GM23338 (cell line): ENCODE measurements at regions not wholly inside any gene's neighbourhood (a gene's known extent, or its start where the extent isn't known, plus 50 kb on each side); places are given as distances from the start of the nearest gene placed in this dataset.

Experiments
- ATAC-seq: fragments of 200-7000 bp; cut with Tn5 transposase; 3 replicates; pipeline ENCODE4 v1.9.1; 2020
- DNase-seq: peaks from one replicate; pipeline ENCODE4 v3.0.0-alpha.2; 2015; ENCODE audit warnings: low spot score
- H2AFZ ChIP-seq: fragments of 200-600 bp; sonication (generic); 2 replicates; pipeline ENCODE4 v1.8.0; 2016; ENCODE audit warnings: antibody characterized with exemption, mild to moderate bottlenecking, moderate library complexity
- H3F3A ChIP-seq: fragments of 200-600 bp; sonication (generic); replicated peaks from 2 replicates; pipeline ENCODE4 v1.8.0; 2017; ENCODE audit warnings: antibody characterized with exemption, mixed run types, low read depth
- H3K27ac ChIP-seq: fragments of 200-600 bp; sonication (generic); 2 replicates; pipeline ENCODE4 v1.6.1; 2016; ENCODE audit warnings: low read depth
- H3K27me3 ChIP-seq: fragments of 200-600 bp; sonication (generic); 2 replicates; pipeline ENCODE4 v1.8.0; 2016; ENCODE audit warnings: mild to moderate bottlenecking, mixed run types, moderate library complexity; ENCODE audit not compliant: insufficient read depth
- H3K36me3 ChIP-seq: fragments of 200-600 bp; sonication (generic); 2 replicates; pipeline ENCODE4 v1.8.0; 2016; ENCODE audit warnings: mild to moderate bottlenecking; ENCODE audit not compliant: insufficient read depth
- H3K4me1 ChIP-seq: fragments of 200-600 bp; sonication (generic); 2 replicates; pipeline ENCODE4 v1.8.0; 2016; ENCODE audit warnings: mild to moderate bottlenecking, moderate library complexity; ENCODE audit not compliant: insufficient read depth
- H3K4me2 ChIP-seq: fragments of 200-600 bp; sonication (generic); 2 replicates; pipeline ENCODE4 v1.7.1; 2017; ENCODE audit warnings: mixed run types
- H3K4me3 ChIP-seq: fragments of 200-600 bp; sonication (generic); 2 replicates; pipeline ENCODE4 v1.6.1; 2016; ENCODE audit warnings: mixed run types
- H3K79me2 ChIP-seq: fragments of 200-600 bp; sonication (generic); replicated peaks from 2 replicates; pipeline ENCODE4 v1.8.0; 2017; ENCODE audit warnings: mild to moderate bottlenecking; ENCODE audit not compliant: insufficient read depth
- H3K9me2 ChIP-seq: fragments of 200-600 bp; sonication (generic); 2 replicates; pipeline ENCODE4 v1.8.0; 2017; ENCODE audit not compliant: insufficient read depth
- H4K20me1 ChIP-seq: fragments of 200-600 bp; sonication (generic); replicated peaks from 2 replicates; pipeline ENCODE4 v1.8.0; 2017; ENCODE audit warnings: mild to moderate bottlenecking; ENCODE audit not compliant: insufficient read depth
- H3K27ac Mint-ChIP-seq: 2 replicates; pipeline ENCODE4 v1.8.0; 2020; ENCODE audit warnings: inconsistent platforms, mild to moderate bottlenecking, moderate library complexity, mixed read lengths
- H3K27me3 Mint-ChIP-seq: 3 replicates; pipeline ENCODE4 v1.8.0; 2022; ENCODE audit warnings: low read depth, mild to moderate bottlenecking, moderate library complexity, mixed read lengths, inconsistent platforms; ENCODE audit not compliant: insufficient read depth, poor library complexity
- H3K36me3 Mint-ChIP-seq: 3 replicates; pipeline ENCODE4 v1.8.0; 2021; ENCODE audit warnings: low read depth, mild to moderate bottlenecking, inconsistent platforms, moderate library complexity, mixed read lengths
- H3K4me1 Mint-ChIP-seq: 3 replicates; pipeline ENCODE4 v1.8.0; 2020; ENCODE audit warnings: mild to moderate bottlenecking, inconsistent platforms, mixed read lengths
- H3K4me3 Mint-ChIP-seq: 3 replicates; pipeline ENCODE4 v1.8.0; 2021; ENCODE audit warnings: moderate library complexity, mild to moderate bottlenecking, inconsistent platforms, mixed read lengths
- H3K9me3 Mint-ChIP-seq: 3 replicates; pipeline ENCODE4 v1.8.0; 2020; ENCODE audit warnings: moderate library complexity, mild to moderate bottlenecking, inconsistent platforms, mixed read lengths
- CREB1 ChIP-seq: fragments of 250-450 bp; sonication (Bioruptor Pico); IDR thresholded peaks from 2 replicates; pipeline ENCODE4 v1.5.0; 2020; ENCODE audit warnings: low read depth, mild to moderate bottlenecking, moderate library complexity
- ETS1 ChIP-seq: IDR thresholded peaks from 2 replicates; pipeline ENCODE4 v1.6.1; 2016; ENCODE audit warnings: antibody characterized with exemption
- EZH2 ChIP-seq: fragments of 200-600 bp; sonication (generic); IDR thresholded peaks from one replicate; pipeline ENCODE4 v1.8.0; 2017; ENCODE audit warnings: antibody characterized with exemption, mild to moderate bottlenecking, low read depth; ENCODE audit not compliant: unreplicated experiment
- EZH2phosphoT487 ChIP-seq: fragments of 200-600 bp; sonication (generic); IDR thresholded peaks from one replicate; pipeline ENCODE4 v1.8.1; 2018; ENCODE audit warnings: antibody characterized with exemption; ENCODE audit not compliant: unreplicated experiment
- NANOG ChIP-seq: IDR thresholded peaks from 2 replicates; pipeline ENCODE4 v1.6.1; 2016; ENCODE audit warnings: antibody characterized with exemption, borderline replicate concordance
- REST ChIP-seq: IDR thresholded peaks from one replicate; pipeline ENCODE4 v1.6.1; 2018; ENCODE audit warnings: antibody characterized with exemption; ENCODE audit not compliant: unreplicated experiment
- STAT1 ChIP-seq: IDR thresholded peaks from one replicate; pipeline ENCODE4 v1.6.1; 2016; ENCODE audit warnings: antibody characterized with exemption; ENCODE audit not compliant: unreplicated experiment
- ZNF114 ChIP-seq: fragments of 250-450 bp; sonication (Bioruptor Pico); IDR thresholded peaks from 2 replicates; pipeline ENCODE4 v1.5.0; 2020; ENCODE audit warnings: mild to moderate bottlenecking, moderate library complexity
- ZNF331 ChIP-seq: fragments of 250-450 bp; sonication (Bioruptor Pico); IDR thresholded peaks from 2 replicates; pipeline ENCODE4 v1.5.0; 2020; ENCODE audit warnings: low read depth, mild to moderate bottlenecking, moderate library complexity
- ZNF462 ChIP-seq: fragments of 250-450 bp; sonication (Bioruptor Pico); IDR thresholded peaks from 2 replicates; pipeline ENCODE4 v1.5.0; 2020; ENCODE audit warnings: mild to moderate bottlenecking, moderate library complexity

GRCh38 chr1:82486468-82486867 lies 685.7 kb downstream of the ADGRL2 start:
- Histone ChIP-seq H2AFZ (no peak overlapping the region), H3K79me2 (no peaks in the 10 kb centered on the region), H3K4me1 (peaks cover 24% of the 10 kb centered on the region), H3K36me3 (no peaks in the 10 kb centered on the region), H3K9me2 (no peaks in the 10 kb centered on the region), H3K4me3 (no peak overlapping the region), H3K4me2 (no peak overlapping the region), H3K27ac (peak overlapping the region; percentile 58), H3F3A (no peaks in the 10 kb centered on the region), H4K20me1 (no peaks in the 10 kb centered on the region), H3K27me3 (no peaks in the 10 kb centered on the region)
- TF ChIP-seq ZNF114 (CRISPR knock-in tag), result no peak
- H3K36me3 Mint-ChIP-seq, result no peaks in the 10 kb centered on the region
- H3K4me3 Mint-ChIP-seq, result no peak overlapping the region
- H3K27ac Mint-ChIP-seq, result peak overlapping the region; percentile 82; the same call in 1 of the 2 replicates
- H3K27me3 Mint-ChIP-seq, result peaks cover 3% of the 10 kb centered on the region
- H3K4me1 Mint-ChIP-seq, result peaks cover 35% of the 10 kb centered on the region
- peak; percentile 22 for DNase-seq
- no peaks in the 10 kb centered on the region for H3K9me3 Mint-ChIP-seq
- ATAC-seq, result peak; percentile 26

- H3K27ac ChIP-seq, result peak overlapping the region; percentile 86
These were observed 685.0 kb downstream of the ADGRL2 start for GRCh38 chr1:82485591-82486369.

More at GRCh38 chr1:82485591-82486369, 685.0 kb downstream of the ADGRL2 start:
- H3F3A ChIP-seq, result no peaks in the 10 kb centered on the region
- TF ChIP-seq REST (no peak), ZNF331 (no peak), EZH2 (no peak), NANOG (peak; percentile 40), ZNF114 (CRISPR knock-in tag) (no peak), ZNF462 (CRISPR knock-in tag) (peak; percentile 78), STAT1 (no peak), ETS1 (0 out of 2 replicates have a peak, but pooled peaks have one; percentile 22), EZH2phosphoT487 (no peak), CREB1 (CRISPR knock-in tag) (no peak)
- H3K36me3 ChIP-seq, result no peaks in the 10 kb centered on the region
- no peaks in the 10 kb centered on the region for H3K79me2 ChIP-seq
- peak overlapping the region; percentile 9; the same call in 1 of the 2 replicates for H3K4me3 ChIP-seq
- no peaks in the 10 kb centered on the region for H3K36me3 Mint-ChIP-seq
- H3K27me3 ChIP-seq, result no peaks in the 10 kb centered on the region
- peak; percentile 89 for ATAC-seq
- no peaks in the 10 kb centered on the region for H4K20me1 ChIP-seq
- H3K4me1 ChIP-seq, result peaks cover 24% of the 10 kb centered on the region
- peak overlapping the region; percentile 25; the same call in 2 of the 3 replicates for H3K4me3 Mint-ChIP-seq
- H3K9me2 ChIP-seq, result 0 out of 2 replicates have a peak, but pooled peaks cover 1% of the 10 kb centered on the region
- H2AFZ ChIP-seq, result no peak overlapping the region
- H3K9me3 Mint-ChIP-seq, result no peaks in the 10 kb centered on the region
- peaks cover 3% of the 10 kb centered on the region for H3K27me3 Mint-ChIP-seq
- DNase-seq, result peak; percentile 83
- H3K4me2 ChIP-seq, result peak overlapping the region; percentile 2; the same call in 1 of the 2 replicates
- H3K27ac Mint-ChIP-seq, result peak overlapping the region; percentile 82
- H3K4me1 Mint-ChIP-seq, result peaks cover 36% of the 10 kb centered on the region
